ENCODE measurements at regions not wholly inside any gene's neighbourhood (a gene's known extent, or its start where the extent isn't known, plus 50 kb on each side); places are given as distances from the start of the nearest gene placed in this dataset.
A peak's percentile ranks its signal among the peaks of the same experiment; 100 is the strongest.
"Not testable (repeated sequence)": the region's sequence is repeated elsewhere in the genome, so short reads cannot be mapped to it uniquely, and the experiment has no call there.

GRCh38 chr16:5296176-5296575, 198.6 kb upstream of the EEF2KMT start:
- DNase-seq (ENCODE audit: low spot score): no peak

GRCh38 chr16:5295304-5295703, 197.7 kb upstream of the EEF2KMT start:
- not testable (repeated sequence) for DNase-seq (ENCODE audit: low spot score)

- not testable (repeated sequence) for DNase-seq (ENCODE audit: low spot score)
Measured at GRCh38 chr16:5282152-5282551, 184.6 kb upstream of the EEF2KMT start.

- DNase-seq (ENCODE audit: low spot score): no peak
Measured at GRCh38 chr16:5257462-5257861, 159.9 kb upstream of the EEF2KMT start.

- DNase-seq (ENCODE audit: low spot score): no peak
Measured at GRCh38 chr16:5252791-5253190, 155.2 kb upstream of the EEF2KMT start.

- DNase-seq (ENCODE audit: low spot score): not testable (repeated sequence)
Measured at GRCh38 chr16:5247403-5247802, 149.8 kb upstream of the EEF2KMT start.

DNA sequence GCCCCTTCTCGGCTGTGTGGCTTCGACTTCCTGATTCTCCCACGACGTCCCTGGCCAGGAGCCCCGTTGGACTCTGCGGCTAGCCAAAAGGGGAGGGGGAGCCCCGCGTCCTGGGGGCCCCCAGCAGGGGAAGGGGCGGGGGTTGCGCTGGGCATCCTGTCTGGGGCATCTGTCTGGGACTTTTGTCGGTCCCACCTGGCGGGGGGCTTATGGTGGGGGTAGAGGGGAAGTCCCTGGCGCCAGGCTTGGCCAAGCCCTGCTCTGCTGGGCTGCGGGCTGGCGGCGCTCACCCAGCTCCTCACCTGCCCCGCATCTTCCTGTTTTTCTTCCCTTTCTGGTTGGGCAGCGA, 142.7 kb upstream of the EEF2KMT start:
- DNase-seq (ENCODE audit: low spot score): not testable (repeated sequence)

DNA sequence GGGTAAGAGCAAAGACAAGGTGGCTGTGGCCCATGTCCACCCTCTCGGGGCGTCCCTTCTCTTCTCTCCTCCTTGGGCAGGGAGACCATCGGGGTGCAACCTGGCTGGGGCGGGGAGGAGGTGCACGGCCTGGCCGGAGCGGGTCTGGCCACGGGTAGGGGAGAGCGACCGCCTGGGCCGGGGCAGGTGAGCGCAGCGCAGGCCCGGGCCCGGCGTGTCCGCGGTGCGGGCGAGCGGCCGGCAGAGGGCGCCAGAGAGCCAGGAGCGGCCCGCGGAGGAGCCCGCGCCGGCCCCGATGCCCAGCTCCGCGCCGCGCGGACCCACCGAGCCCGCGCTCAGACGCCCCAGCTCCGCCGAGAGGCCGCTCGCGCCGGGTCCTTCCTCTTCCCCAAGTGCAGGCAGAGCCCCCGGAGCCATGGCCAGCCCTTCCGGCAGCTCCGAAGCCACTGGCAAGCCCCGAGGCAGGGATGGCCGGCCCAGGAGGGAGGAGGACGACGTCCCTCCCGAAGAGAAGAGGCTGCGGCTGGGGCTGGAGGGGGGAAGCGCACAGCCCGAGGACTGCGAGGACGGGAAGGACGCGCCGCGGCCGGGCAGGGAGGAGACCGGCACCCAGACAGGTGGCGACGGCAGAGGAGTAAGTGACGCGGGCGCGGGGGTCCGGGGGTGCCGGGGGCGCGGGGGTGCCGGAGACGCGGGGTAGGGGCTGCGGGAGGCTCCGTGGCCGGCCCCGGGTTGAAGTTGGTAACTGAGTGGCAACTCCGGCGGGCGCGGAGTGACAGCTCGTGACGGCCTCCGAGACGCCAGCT, 142.1 kb upstream of the EEF2KMT start:
- DNase-seq (ENCODE audit: low spot score): peak; percentile 38

DNA sequence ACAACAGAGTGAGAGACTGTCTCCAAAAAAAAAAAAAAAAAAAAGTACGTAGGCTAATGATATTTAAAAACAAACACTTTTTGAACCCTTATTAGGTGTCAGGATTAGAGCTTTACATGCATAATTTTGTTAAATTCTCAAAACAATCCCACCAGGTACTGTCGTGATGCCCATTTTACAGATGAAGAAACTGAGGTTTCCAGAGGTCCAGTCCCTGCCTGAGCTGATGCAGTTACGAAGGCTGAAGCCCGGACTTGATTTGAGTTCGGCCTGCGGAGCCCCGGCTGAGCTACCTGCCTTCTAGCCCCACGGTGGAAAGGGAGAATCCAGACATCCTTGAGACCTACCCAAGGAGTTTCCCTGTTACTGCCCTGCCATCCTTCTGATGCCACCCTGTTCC, 137.5 kb upstream of the EEF2KMT start:
- DNase-seq (ENCODE audit: low spot score): no peak

DNA sequence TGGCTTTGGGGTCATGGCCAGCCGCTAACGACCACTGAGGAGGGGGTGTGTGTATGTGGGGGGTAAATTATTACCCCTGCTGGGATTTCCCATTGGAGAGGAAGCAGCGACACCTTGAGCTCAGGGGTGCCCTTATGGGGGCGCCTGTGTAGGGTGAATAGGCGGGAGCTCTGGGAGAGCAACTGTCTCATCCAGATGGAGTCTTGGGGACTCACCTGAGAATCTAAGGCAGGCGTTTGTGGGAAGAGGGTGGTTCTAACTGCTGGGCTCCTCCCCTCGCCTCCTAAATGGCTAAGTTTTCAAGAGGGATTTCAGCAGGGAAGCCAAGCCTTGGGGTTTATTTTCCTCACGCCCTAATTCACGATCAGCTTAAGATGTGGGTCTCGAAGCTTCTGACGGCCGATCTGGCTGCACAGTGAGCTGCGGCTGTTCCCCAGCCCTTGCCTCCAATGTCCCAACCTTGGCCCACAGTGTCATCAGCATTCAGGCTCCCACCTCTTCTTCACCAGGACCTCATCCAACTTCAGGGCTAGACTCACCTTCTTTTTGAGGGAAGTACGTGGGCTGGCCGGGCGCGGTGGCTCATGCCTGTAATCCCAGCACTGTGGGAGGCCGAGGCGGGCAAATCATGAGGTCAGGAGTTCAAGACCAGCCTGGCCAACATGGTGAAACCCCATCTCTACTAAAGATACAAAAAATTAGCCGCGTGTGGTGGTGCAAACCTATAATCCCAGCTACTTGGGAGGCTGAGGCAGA, 136.9 kb upstream of the EEF2KMT start:
- DNase-seq (ENCODE audit: low spot score): no peak

- no peak for DNase-seq (ENCODE audit: low spot score)
Measured at GRCh38 chr16:5231246-5231759, 133.7 kb upstream of the EEF2KMT start.

GRCh38 chr16:5228369-5228768, 130.8 kb upstream of the EEF2KMT start:
- DNase-seq (ENCODE audit: low spot score): no peak

GRCh38 chr16:5225931-5226655, 128.5 kb upstream of the EEF2KMT start:
- DNase-seq (ENCODE audit: low spot score): no peak

DNA sequence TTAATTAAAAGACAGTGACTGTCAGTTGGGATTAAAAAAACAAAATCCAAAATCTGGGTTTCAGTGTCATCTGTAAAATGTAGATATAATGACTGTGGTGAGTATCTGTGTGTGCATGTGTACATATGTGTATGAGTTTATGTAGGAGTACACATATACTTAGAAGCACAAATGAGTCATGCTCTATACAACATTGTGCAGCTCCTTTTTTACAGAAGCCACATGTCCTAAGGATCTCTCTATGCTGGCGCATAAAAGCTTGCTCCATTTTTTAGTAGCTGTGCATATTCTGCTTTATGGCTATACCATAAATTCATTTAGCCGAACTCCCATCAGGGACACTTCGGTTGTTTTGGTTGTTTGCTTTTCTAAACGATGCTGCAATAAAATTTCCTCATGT, 125.2 kb upstream of the EEF2KMT start:
- no peak for DNase-seq (ENCODE audit: low spot score)

DNA sequence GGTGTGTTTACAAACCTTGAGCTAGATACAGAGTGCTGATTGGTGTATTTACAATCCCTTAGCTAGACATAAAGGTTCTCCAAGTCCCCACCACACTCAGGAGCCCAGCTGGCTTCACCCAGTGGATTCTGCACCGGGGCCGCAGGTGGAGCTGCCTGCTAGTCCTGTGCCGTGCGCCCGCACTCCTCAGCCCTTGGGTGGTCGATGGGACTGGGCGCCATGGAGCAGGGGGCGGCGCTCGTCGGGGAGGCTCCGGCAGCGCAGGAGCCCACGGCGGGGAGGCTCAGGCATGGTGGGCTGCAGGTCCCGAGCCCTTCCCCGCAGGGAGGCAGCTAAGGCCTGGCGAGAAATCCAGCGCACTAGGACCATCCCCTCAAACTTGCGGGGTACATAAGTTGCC, 124.2 kb upstream of the EEF2KMT start:
- not testable (repeated sequence) for DNase-seq (ENCODE audit: low spot score)

DNA sequence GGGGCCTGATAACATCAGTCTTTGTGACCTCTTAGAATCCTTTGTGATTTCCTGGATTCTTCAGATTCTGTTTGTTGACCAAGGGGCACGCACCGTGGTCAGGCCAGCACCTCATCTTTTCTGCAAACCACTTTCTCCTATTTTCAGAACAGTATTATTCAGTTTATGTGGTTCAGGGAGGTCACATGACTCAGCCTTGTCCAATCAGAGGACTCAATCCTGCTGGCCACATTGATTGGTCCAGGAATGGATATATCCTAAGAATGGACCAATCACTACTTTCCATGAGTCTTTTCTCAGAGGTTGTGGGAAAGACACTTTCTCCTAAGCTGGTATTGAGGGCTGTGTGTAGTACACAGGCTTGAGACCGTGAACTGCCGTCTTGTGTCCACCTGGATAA, 123.1 kb upstream of the EEF2KMT start:
- no peak for DNase-seq (ENCODE audit: low spot score)

- DNase-seq (ENCODE audit: low spot score): no peak
Measured at GRCh38 chr16:5216441-5217080, 119.0 kb upstream of the EEF2KMT start.

DNA sequence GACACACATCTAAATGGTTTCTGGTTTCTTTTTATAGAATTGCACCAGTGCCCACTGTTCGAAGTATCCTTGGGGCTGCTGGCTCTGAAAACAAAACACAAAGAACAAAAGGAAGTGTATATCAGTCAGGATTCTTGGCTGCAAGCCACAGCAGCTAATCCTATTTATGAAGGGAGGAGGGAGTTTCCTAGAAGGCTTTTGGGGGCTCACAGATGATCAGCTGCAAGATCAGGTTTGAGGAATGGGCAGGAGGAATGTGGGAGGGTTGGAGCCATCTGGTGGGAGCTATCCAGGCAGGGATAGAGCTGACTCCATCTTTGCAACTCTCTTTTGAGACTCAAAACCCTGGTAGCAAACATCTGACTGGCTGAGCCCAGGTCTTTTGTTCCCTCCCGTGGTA, 118.3 kb upstream of the EEF2KMT start:
- DNase-seq (ENCODE audit: low spot score): no peak

DNA sequence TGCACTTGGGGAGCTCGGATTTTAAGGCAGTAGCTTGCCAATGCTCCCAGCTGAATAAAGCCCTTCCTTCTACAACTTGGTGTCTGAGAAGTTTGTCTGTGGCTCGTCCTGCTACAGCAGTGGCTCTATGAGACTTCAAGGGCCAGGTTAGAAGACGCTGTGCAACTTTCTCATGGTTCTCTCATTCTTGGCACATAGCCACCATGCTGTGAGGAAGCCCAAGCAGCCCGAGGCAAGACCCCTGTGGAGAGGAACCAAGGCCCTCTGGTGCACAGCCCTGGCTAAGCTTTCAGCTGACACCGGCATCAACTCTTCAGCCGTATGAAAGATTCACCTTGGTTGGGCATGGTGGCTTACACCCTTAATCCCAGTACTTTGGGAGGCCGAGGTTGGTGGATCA, 116.9 kb upstream of the EEF2KMT start:
- DNase-seq (ENCODE audit: low spot score): no peak

DNA sequence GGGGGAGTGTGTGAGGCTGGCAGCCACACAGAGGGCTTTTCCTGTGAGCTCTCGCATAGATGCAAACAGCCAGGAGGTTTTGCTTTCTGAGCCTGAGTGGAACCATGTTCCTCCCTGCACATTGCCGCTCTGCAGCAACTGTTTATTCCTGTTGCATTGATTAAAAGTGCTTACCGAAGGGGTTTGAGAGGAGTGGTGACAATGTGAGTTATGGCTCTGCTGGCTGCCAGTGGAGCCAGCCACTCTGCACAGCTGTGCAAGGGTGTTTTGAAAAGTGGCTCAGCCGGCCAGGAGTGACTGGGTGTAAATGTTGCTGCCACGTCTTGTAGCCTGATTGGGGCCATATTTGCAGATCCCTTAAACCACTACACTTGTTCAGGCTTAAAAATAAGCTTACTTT, 114.9 kb upstream of the EEF2KMT start:
- DNase-seq (ENCODE audit: low spot score): not testable (repeated sequence)

DNA sequence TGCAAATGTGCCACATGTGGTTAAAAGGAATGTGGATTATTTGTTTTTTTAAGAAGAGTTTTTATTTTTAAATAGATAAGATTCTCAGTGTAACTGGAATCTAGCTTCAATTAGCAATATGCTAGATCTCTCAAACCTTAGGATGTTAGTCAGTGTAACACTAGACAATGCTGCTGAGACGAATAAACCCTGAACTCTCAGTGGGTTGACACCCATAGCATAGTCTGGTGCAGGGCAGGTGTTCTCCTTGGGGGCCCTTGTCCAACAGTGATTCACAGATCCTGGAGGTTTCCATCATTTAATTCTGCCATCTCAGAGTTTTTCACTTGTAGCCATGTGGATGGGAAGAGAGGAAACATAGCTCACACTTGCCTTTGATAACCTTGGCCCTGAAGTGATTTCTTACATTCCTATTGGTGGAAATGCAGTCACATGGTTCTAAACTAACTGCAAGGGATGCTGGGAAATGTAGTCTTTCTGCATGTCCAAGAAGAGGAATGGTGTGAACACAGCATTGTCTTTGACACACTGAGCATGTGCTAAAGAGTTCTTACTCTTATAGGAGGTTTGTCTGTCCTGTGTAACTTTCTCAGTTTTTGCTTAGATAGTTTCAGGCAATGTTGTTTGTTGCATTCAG, 110.4 kb upstream of the EEF2KMT start:
- DNase-seq (ENCODE audit: low spot score): not testable (repeated sequence)

All from CD4-positive, alpha-beta T cell treated with Interleukin-15 for 4 hours (primary cell).